ENCODE measurements at regions not wholly inside any gene's neighbourhood (a gene's known extent, or its start where the extent isn't known, plus 50 kb on each side); places are given as distances from the start of the nearest gene placed in this dataset.

DNA sequence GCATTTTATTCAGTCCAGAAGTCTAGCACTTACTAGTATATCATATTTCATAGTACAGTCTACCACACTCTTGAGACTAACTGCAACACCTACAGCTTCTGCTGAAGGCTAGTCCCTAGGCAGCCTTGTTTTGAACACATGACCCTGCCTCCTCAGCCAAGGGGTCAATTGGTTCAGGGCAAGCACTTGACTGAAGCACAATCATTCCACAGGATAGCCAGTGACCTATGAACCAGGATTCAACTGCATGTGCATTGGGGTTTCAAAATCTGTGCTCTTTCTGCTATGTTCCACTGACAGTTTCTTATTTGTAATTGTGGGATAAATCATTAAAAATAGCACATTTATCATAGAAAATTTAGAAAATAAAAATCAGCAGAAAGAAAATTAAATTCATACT, 186.8 kb downstream of the TMEM161B start:
- Histone ChIP-seq H3K9me2 (ENCODE audit: insufficient read depth, low read length) (no peaks in the 10 kb centered on the region), H3K79me2 (ENCODE audit: insufficient read depth, low read depth, low read length) (no peaks in the 10 kb centered on the region), H3K27ac (ENCODE audit: low read depth, low read length, poor library complexity, severe bottlenecking) (no peak overlapping the region), H3K4me1 (ENCODE audit: insufficient read depth, low read length, poor library complexity, severe bottlenecking) (no peaks in the 10 kb centered on the region), H2AFZ (ENCODE audit: low read length) (no peak overlapping the region), H4K20me1 (ENCODE audit: insufficient read depth, low read length) (no peaks in the 10 kb centered on the region), H3K9me3 (ENCODE audit: low read length) (no peaks in the 10 kb centered on the region), H3K36me3 (ENCODE audit: insufficient read depth, low read length) (no peaks in the 10 kb centered on the region), H3K4me3 (ENCODE audit: low read depth, low read length, poor library complexity, severe bottlenecking) (no peak overlapping the region), H3K4me2 (ENCODE audit: low read length) (no peak overlapping the region)
- ChIA-PET POLR2A (interaction anchor here (0.6 kb wide), 1 partner anchor 39 kb away, joined by 4 read pairs; no protein-coding TSS in a partner anchor), CTCF (ENCODE audit: unreplicated experiment) (no interaction called here)
- no peak for DNase-seq (ENCODE audit: low spot score)
- intact Hi-C loops (cut with micrococcal nuclease; ENCODE audit: unreplicated experiment): no loop called here
- TF ChIP-seq, protein P1, sequence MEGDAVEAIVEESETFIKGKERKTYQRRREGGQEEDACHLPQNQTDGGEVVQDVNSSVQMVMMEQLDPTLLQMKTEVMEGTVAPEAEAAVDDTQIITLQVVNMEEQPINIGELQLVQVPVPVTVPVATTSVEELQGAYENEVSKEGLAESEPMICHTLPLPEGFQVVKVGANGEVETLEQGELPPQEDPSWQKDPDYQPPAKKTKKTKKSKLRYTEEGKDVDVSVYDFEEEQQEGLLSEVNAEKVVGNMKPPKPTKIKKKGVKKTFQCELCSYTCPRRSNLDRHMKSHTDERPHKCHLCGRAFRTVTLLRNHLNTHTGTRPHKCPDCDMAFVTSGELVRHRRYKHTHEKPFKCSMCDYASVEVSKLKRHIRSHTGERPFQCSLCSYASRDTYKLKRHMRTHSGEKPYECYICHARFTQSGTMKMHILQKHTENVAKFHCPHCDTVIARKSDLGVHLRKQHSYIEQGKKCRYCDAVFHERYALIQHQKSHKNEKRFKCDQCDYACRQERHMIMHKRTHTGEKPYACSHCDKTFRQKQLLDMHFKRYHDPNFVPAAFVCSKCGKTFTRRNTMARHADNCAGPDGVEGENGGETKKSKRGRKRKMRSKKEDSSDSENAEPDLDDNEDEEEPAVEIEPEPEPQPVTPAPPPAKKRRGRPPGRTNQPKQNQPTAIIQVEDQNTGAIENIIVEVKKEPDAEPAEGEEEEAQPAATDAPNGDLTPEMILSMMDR (conservative IDR thresholded peaks at IDR 0.05; ENCODE audit: low read length): no peak
- TF ChIP-seq EZH2phosphoT487 (IDR thresholded peaks at IDR 0.05; ENCODE audit: borderline replicate concordance, low read depth, low read length): no peak
- no TSS peak for BruUV-seq (replicated peaks)

DNA sequence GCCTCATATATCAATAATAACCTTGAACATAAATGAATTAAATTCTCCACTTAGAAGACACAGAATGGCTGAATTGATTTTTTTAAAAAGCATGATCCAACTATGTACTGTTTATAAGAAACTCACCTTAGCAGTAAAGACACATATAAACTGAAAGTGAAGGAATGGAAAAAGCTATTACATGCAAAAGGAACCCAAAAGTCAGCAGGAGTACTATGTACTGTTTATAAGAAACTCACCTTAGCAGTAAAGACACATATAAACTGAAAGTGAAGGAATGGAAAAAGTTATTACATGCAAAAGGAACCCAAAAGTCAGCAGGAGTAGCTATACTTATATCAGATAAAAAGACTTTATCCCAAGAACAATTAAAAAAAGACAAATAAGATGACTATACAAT, 204.8 kb downstream of the TMEM161B start:
- ChIA-PET CTCF (ENCODE audit: unreplicated experiment) (no interaction called here), POLR2A (interaction anchor here (0.6 to 0.7 kb wide), 2 partner anchors 21 to 92 kb away, joined by 3 read pairs; no protein-coding TSS in a partner anchor)
- Histone ChIP-seq H4K20me1 (ENCODE audit: insufficient read depth, low read length) (no peaks in the 10 kb centered on the region), H3K4me2 (ENCODE audit: low read length) (no peak overlapping the region), H2AFZ (ENCODE audit: low read length) (no peak overlapping the region), H3K4me3 (ENCODE audit: low read depth, low read length, poor library complexity, severe bottlenecking) (no peak overlapping the region), H3K9me3 (ENCODE audit: low read length) (no peaks in the 10 kb centered on the region), H3K4me1 (ENCODE audit: insufficient read depth, low read length, poor library complexity, severe bottlenecking) (no peaks in the 10 kb centered on the region), H3K79me2 (ENCODE audit: insufficient read depth, low read depth, low read length) (no peaks in the 10 kb centered on the region), H3K36me3 (ENCODE audit: insufficient read depth, low read length) (no peaks in the 10 kb centered on the region), H3K9me2 (ENCODE audit: insufficient read depth, low read length) (no peaks in the 10 kb centered on the region), H3K27ac (ENCODE audit: low read depth, low read length, poor library complexity, severe bottlenecking) (no peak overlapping the region)
- intact Hi-C loops (cut with micrococcal nuclease; ENCODE audit: unreplicated experiment): no loop called here
- no TSS peak for BruUV-seq (replicated peaks)
- no peak for DNase-seq (ENCODE audit: low spot score)
- TF ChIP-seq EZH2phosphoT487 (IDR thresholded peaks at IDR 0.05; ENCODE audit: borderline replicate concordance, low read depth, low read length): no peak
- TF ChIP-seq, protein P1 (conservative IDR thresholded peaks at IDR 0.05; ENCODE audit: low read length): no peak

DNA sequence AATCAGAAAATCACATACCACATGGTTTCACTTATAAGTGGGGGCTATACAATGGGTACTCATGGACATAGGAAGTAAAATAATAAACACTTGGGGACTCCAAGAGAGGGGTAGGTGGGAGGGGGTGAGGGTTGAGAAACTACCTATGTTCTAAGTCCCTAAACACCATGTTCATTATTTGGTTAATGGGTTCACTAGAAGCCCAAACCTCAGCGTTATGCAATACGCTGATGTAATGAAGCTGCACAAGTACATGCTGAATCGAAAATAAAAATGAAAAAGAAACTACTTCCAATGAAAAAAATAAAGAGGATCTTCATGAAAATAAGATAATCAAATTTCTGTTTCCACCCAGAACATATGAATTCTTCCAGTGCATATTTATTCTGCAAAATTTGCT, 208.5 kb downstream of the TMEM161B start:
- H3K4me3 ChIP-seq (ENCODE audit: low read depth, low read length, poor library complexity, severe bottlenecking): no peak overlapping the region
- intact Hi-C loops (cut with micrococcal nuclease; ENCODE audit: unreplicated experiment): no loop called here
- no peaks in the 10 kb centered on the region for H3K9me2 ChIP-seq (ENCODE audit: insufficient read depth, low read length)
- ChIA-PET POLR2A (no interaction called here), CTCF (ENCODE audit: unreplicated experiment) (no interaction called here)
- H2AFZ ChIP-seq (ENCODE audit: low read length): no peak overlapping the region
- no peak overlapping the region for H3K27ac ChIP-seq (ENCODE audit: low read depth, low read length, poor library complexity, severe bottlenecking)
- H3K4me2 ChIP-seq (ENCODE audit: low read length): no peak overlapping the region
- TF ChIP-seq EZH2phosphoT487 (IDR thresholded peaks at IDR 0.05; ENCODE audit: borderline replicate concordance, low read depth, low read length): no peak
- TF ChIP-seq, protein P1 (conservative IDR thresholded peaks at IDR 0.05; ENCODE audit: low read length): no peak
- H3K36me3 ChIP-seq (ENCODE audit: insufficient read depth, low read length): no peaks in the 10 kb centered on the region
- no peaks in the 10 kb centered on the region for H3K4me1 ChIP-seq (ENCODE audit: insufficient read depth, low read length, poor library complexity, severe bottlenecking)
- DNase-seq (ENCODE audit: low spot score): no peak
- no peaks in the 10 kb centered on the region for H3K9me3 ChIP-seq (ENCODE audit: low read length)
- no peaks in the 10 kb centered on the region for H3K79me2 ChIP-seq (ENCODE audit: insufficient read depth, low read depth, low read length)
- H4K20me1 ChIP-seq (ENCODE audit: insufficient read depth, low read length): no peaks in the 10 kb centered on the region
- BruUV-seq (replicated peaks): no TSS peak

Measured in OCI-LY7 (cell line).